Upper lobe of right lung (tissue), 1 donor: ENCODE measurements at regions not wholly inside any gene's neighbourhood (a gene's known extent, or its start where the extent isn't known, plus 50 kb on each side); places are given as distances from the start of the nearest gene placed in this dataset.

Source experiments
- ATAC-seq: fragments of 200-7000 bp; cut with Tn5 transposase; one replicate; pipeline ENCODE4 v1.9.1; 2020; ENCODE audit warnings: mild to moderate bottlenecking, moderate library complexity
- DNase-seq: peaks from one replicate; pipeline ENCODE4 v3.0.0-alpha.2; 2020
- H3K27ac ChIP-seq: fragments of 200-600 bp; one replicate; pipeline ENCODE4 v1.8.0; 2022
- H3K27me3 ChIP-seq: fragments of 200-600 bp; one replicate; pipeline ENCODE4 v1.8.0; 2022; ENCODE audit warnings: mild to moderate bottlenecking
- H3K36me3 ChIP-seq: fragments of 200-600 bp; one replicate; pipeline ENCODE4 v1.8.0; 2022
- H3K4me1 ChIP-seq: fragments of 200-600 bp; one replicate; pipeline ENCODE4 v1.8.0; 2022
- H3K4me3 ChIP-seq: fragments of 200-600 bp; one replicate; pipeline ENCODE4 v1.8.0; 2022; ENCODE audit warnings: mild to moderate bottlenecking
- H3K9me3 ChIP-seq: fragments of 200-600 bp; one replicate; pipeline ENCODE4 v1.8.0; 2022
- intact Hi-C: fragments of 100-400 bp; cut with DNase I; formaldehyde crosslinking; loops from one replicate; pipeline ENCODE4 v1.11.0; 2022
- TF ChIP-seq, protein P1 (sequence below): fragments of 200-600 bp; IDR thresholded peaks from one replicate; pipeline ENCODE4 v1.8.0; 2022; ENCODE audit warnings: antibody characterized with exemption
- donor health status: DM: no; HTN: yes; CAD: no; lungs with severe emphysema.

DNA sequence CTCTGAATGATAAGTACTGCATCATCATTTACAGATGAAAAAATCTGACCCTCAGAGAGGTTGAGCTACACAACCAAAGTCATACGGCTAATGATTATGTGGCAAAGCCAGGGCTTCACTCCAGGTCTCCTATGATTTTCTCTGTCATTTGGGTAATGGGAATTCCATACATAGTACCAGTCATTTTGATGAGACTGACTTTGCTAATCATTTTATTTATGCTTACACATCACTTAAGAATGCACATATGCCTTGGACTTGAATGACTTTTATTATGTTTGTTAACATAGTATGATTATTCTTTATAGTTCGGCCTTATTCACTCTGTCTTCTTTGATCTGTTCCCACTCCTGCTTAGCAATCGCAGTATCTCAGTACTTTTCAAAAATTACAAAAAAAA, 255.1 kb upstream of the GPRIN3 start:
- no peaks in the 10 kb centered on the region for H3K27me3 ChIP-seq
- H3K9me3 ChIP-seq = no peaks in the 10 kb centered on the region
- TF ChIP-seq, protein P1, sequence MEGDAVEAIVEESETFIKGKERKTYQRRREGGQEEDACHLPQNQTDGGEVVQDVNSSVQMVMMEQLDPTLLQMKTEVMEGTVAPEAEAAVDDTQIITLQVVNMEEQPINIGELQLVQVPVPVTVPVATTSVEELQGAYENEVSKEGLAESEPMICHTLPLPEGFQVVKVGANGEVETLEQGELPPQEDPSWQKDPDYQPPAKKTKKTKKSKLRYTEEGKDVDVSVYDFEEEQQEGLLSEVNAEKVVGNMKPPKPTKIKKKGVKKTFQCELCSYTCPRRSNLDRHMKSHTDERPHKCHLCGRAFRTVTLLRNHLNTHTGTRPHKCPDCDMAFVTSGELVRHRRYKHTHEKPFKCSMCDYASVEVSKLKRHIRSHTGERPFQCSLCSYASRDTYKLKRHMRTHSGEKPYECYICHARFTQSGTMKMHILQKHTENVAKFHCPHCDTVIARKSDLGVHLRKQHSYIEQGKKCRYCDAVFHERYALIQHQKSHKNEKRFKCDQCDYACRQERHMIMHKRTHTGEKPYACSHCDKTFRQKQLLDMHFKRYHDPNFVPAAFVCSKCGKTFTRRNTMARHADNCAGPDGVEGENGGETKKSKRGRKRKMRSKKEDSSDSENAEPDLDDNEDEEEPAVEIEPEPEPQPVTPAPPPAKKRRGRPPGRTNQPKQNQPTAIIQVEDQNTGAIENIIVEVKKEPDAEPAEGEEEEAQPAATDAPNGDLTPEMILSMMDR = no peak
- H3K36me3 ChIP-seq = no peaks in the 10 kb centered on the region
- DNase-seq = no peak
- ATAC-seq = no peak
- H3K4me3 ChIP-seq = no peak overlapping the region
- no peak overlapping the region for H3K27ac ChIP-seq
- intact Hi-C loops = no loop called here
- no peaks in the 10 kb centered on the region for H3K4me1 ChIP-seq

DNA sequence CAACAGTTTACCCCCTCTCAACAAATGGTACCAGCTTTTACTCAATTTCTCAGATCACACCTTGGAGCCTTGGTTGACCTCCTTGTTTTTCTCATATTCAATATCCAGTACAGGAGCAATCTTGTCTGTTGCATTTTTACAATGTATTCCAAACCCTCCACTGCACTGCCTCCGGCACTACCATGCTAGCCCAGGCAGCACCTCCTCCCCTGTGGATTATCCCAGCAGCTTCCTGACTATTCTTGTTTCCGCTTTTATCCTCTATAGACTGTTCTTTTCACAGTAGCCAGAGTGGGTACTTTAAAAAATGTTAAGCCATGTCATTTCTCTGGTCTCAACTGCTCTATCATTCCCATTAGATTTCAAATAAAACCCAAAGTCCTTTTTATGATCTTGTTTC, 253.4 kb upstream of the GPRIN3 start:
- ATAC-seq = no peak
- H3K36me3 ChIP-seq = no peaks in the 10 kb centered on the region
- H3K4me3 ChIP-seq = no peak overlapping the region
- intact Hi-C loops = no loop called here
- H3K4me1 ChIP-seq = no peaks in the 10 kb centered on the region
- no peak for DNase-seq
- TF ChIP-seq, protein P1 = no peak
- H3K9me3 ChIP-seq = no peaks in the 10 kb centered on the region
- H3K27me3 ChIP-seq = no peaks in the 10 kb centered on the region
- no peak overlapping the region for H3K27ac ChIP-seq

DNA sequence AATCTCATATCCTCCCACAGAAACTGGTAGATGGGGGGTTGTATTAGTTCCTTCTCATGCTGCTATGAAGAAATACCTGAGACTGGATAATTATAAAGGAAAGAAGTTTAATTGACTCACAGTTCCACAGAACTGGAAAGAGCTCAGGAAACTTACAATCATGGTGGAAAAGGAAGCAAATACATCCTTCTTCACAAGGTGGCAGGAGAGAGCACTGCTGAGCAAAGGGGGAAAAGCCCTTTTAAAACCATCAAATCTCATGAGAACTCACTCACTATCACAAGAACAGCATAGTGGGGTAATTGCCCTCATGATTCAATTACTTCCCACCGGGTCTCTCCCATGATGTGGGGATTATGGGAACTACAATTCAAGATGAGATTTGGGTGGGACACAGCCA, 250.5 kb upstream of the GPRIN3 start:
- no peaks in the 10 kb centered on the region for H3K36me3 ChIP-seq
- ATAC-seq = no peak
- H3K4me1 ChIP-seq = no peaks in the 10 kb centered on the region
- H3K4me3 ChIP-seq = no peak overlapping the region
- TF ChIP-seq, protein P1 = no peak
- H3K27me3 ChIP-seq = no peaks in the 10 kb centered on the region
- H3K27ac ChIP-seq = no peak overlapping the region
- intact Hi-C loops = no loop called here
- no peaks in the 10 kb centered on the region for H3K9me3 ChIP-seq
- no peak for DNase-seq

DNA sequence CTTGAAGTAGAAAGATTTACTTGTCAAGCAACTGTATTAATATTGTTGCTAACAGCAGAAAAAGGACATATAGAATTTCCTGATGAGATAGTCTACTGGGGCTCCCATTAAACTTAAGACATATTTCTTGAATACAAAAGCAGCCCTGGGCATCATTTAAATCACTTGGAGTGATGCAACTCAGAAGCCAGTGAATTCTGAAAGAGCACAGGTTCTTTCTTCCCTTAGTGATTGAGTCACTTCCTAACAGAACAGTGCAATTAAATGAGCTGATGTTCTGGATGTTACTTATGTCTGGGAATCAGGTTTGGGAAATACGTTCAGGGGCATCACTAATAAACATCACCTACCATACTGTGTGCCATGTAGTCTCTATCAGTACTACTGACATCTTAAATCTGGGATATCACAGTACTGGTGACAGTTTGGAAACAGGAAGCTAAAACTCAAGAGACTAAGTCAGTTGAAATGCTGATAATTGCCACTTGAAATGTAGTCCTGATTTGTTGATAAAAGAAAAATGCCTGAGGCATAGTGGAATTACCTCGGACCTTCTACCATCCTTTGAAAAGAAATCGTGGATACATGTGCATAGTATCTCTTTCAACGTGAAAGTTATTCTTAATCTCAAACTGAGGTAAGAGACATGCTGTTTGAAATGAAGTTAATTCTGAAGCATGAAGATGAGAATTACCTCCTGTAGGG, 249.2 kb upstream of the GPRIN3 start:
- TF ChIP-seq, protein P1 = no peak
- Histone ChIP-seq H3K27ac (no peak overlapping the region), H3K4me1 (no peaks in the 10 kb centered on the region), H3K36me3 (no peaks in the 10 kb centered on the region), H3K9me3 (no peaks in the 10 kb centered on the region), H3K27me3 (no peaks in the 10 kb centered on the region), H3K4me3 (no peak overlapping the region)
- DNase-seq (no peak), ATAC-seq (no peak)
- intact Hi-C loops = no loop called here

DNA sequence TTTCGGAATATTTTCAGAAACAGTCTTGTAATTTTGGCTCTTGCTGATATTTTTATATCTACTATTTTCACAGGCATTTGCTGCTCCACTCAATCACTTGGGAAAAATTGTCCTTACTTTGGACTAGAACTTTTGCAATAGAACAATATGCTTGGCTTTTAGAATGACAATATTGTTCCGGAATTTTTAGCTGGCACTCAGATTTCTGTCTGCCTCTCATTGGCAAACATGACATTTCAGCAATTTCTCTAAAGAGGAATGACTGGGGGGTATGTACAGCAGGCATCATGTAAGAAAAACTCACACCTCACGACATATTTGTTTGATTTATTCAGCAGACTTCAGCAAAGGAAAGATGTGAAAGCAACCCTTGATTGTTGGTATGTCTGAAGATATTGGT, 243.6 kb upstream of the GPRIN3 start:
- no peak overlapping the region for H3K27ac ChIP-seq
- no peak overlapping the region for H3K4me3 ChIP-seq
- TF ChIP-seq, protein P1 = no peak
- ATAC-seq (no peak), DNase-seq (no peak)
- no peaks in the 10 kb centered on the region for H3K27me3 ChIP-seq
- intact Hi-C loops = no loop called here
- no peaks in the 10 kb centered on the region for H3K9me3 ChIP-seq
- H3K36me3 ChIP-seq = no peaks in the 10 kb centered on the region
- peaks cover 4% of the 10 kb centered on the region for H3K4me1 ChIP-seq

DNA sequence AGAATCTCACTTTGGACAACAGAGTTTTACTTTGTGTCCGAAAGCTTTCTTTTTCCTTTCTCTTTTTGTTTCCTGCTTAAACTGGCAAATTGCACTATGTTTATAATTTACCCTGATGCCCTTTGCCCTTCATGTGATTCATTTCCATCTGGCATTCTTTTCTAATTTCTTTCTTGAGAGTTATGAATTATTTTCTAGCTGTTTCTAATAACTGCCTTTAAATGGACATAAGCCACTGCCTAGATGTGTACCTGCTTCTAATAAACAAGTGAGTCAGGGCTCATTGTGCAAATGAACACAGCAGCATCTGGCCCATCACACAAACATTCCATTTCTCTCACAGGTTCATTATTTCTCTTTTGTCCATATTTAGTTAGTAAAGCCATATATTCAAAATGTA, 242.3 kb upstream of the GPRIN3 start:
- Histone ChIP-seq H3K9me3 (no peaks in the 10 kb centered on the region), H3K27ac (no peak overlapping the region), H3K4me3 (no peak overlapping the region), H3K36me3 (no peaks in the 10 kb centered on the region), H3K4me1 (peaks cover 4% of the 10 kb centered on the region), H3K27me3 (no peaks in the 10 kb centered on the region)
- DNase-seq (no peak), ATAC-seq (no peak)
- intact Hi-C loops = no loop called here
- TF ChIP-seq, protein P1 = no peak
